ENCODE measurements at regions not wholly inside any gene's neighbourhood (a gene's known extent, or its start where the extent isn't known, plus 50 kb on each side); places are given as distances from the start of the nearest gene placed in this dataset.

- no peak for DNase-seq (ENCODE audit: low spot score)
Measured at GRCh38 chr9:2313512-2313911, 298.4 kb downstream of the SMARCA2 start.

- no peak for DNase-seq (ENCODE audit: low spot score)
Measured at GRCh38 chr9:2317591-2317990, 302.4 kb downstream of the SMARCA2 start.

GRCh38 chr9:2319421-2319820 is 302.2 kb upstream of the VLDLR start:
- DNase-seq (ENCODE audit: low spot score) = no peak

GRCh38 chr9:2320114-2320513 is 301.5 kb upstream of the VLDLR start:
- DNase-seq (ENCODE audit: low spot score) = no peak

- no peak for DNase-seq (ENCODE audit: low spot score)
Measured at GRCh38 chr9:2320632-2321031, 301.0 kb upstream of the VLDLR start.

DNA sequence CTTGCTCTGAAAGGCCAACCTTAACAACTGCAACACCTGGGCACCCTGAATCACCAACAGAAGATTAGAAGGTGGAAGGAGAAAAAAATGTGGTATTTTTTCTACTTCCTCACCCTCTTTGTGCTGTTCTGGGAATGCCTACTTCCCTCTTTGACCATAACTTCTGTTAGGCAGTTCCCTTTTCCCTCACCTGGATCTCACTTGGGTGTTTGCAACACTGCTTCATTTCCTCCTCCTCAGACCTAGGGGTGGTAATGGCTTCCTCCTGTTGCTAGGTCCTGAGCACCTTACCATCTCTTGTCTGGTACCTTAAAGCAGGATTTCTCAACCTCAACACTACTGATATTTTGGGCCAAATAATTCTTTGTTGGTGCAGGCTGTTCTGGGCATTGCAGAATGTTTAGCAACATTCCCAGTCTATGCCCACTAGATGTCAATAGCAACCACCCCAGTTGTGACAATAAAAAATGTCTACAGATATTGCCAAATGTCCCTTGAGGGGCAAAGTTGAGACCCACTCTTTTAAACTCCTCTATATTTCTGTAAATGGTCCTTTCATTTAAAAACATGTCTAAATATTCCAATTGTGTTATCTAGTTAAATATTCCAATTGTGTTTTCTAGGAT is 300.0 kb upstream of the VLDLR start:
- DNase-seq (ENCODE audit: low spot score) = no peak

DNA sequence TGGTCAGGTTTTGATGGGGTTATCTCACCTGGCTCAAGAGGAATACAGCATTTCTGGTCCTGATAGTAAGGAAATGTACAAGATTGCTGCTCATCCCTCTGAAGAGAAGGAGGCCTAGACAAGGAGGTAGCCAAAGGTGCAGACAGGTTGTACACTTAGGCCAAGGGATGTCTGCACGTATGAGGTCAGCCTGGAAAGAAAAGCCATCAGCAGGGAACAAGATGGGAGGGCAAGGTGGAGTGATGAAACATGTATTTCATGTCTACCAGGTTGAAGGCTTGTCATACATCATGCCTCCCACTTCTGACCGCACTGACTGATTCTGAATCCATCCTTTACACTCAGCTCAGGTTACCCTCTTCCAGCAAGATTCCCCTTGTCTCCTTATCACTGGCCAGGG is 296.8 kb upstream of the VLDLR start:
- no peak for DNase-seq (ENCODE audit: low spot score)

DNA sequence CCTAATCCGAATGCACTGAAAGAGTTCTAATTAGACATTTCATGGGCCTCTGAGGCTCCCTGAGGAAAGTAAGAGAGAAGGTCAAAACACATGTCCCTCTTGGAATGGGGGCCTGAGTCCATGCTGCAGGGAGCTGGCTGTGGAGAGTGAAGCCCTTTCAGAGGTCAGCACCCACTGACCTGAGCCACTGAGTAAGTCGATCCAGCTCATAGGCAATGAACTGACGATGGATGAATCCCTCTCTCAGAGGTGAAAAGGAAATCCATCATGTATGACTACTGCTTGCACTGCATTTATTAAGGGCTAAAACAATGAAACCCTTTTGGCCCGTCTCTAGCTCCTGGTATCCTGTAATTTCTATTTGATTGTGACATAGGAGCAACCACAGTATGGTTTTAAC is 288.9 kb upstream of the VLDLR start:
- DNase-seq (ENCODE audit: low spot score) = no peak

- DNase-seq (ENCODE audit: low spot score) = no peak
Measured at GRCh38 chr9:2335260-2335659, 286.3 kb upstream of the VLDLR start.

DNA sequence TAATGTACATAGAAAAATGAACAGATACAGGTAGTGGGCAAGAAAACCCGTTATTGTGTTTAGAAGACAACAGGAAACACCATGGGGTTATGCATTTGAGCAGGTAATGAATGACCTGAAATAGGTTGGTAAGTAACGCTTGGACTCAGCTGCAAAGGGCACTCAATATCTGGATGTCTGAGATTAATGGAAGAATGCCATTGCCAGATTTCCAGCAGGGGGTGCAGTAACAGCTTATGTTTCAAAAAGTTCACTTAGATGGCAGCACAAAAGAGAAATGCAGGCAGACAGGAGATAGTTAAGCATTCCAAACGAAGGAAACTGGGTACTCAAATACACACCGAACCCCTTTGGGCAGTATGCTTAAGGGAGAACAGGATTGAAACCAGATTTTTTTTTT is 285.5 kb upstream of the VLDLR start:
- no peak for DNase-seq (ENCODE audit: low spot score)

DNA sequence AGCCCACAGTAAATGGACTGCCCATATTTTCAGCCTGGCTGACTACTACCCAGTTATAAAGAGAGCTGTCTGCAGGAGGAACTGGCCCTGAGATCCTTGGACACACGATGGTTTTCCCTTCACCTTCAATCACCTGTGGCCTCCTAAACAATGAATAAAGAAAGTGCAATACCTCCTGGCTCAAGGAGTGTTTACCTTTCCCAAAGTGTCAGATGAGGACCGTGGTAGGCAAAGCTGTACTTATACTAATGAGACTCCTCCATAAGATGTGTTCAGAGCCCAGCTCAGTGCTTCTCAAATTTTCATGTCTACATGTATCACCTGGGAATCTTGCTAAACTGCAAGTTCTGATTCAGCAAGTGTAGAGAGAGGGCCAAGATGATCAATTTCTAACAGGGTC is 284.5 kb upstream of the VLDLR start:
- DNase-seq (ENCODE audit: low spot score) = no peak

DNA sequence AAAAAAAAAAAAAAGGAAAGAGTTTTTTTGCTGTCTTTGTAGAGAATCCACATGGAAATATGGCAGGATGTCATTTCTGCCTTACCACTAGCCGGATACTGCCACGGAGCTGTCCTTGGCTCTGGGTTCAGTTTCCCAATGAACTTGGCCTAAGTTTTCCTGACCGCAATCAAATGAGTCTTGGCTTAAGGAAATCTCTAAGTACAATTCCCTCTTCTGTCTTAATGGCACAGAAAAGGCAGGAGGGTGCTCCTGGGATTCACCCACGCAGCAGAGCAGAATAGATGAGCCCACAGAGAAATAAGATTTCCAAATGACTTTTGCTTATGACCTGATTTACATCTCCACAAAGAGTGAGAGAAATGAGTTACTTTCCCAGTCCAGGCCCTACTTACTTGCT is 284.0 kb upstream of the VLDLR start:
- no peak for DNase-seq (ENCODE audit: low spot score)

GRCh38 chr9:2338777-2339365 is 282.7 kb upstream of the VLDLR start:
- DNase-seq (ENCODE audit: low spot score) = no peak

DNA sequence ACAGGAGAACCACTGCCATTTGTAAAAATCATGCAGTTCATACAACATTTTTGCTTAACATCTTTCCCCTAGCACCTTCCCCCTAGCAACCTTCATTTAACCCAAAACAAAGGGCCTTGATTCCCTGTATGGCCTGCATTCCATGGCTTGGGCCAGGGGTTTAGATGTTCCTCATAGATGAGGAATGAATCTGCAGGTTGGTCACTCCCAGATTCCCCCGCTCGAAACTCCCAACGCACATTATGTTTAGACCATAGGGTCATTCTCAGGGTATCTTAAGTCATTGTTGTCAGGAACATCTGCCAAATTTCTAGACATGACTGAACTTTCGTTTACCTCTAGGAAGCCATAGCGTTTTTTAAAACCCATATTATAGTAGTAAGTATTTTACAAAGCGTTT is 282.2 kb upstream of the VLDLR start:
- DNase-seq (ENCODE audit: low spot score) = no peak

DNA sequence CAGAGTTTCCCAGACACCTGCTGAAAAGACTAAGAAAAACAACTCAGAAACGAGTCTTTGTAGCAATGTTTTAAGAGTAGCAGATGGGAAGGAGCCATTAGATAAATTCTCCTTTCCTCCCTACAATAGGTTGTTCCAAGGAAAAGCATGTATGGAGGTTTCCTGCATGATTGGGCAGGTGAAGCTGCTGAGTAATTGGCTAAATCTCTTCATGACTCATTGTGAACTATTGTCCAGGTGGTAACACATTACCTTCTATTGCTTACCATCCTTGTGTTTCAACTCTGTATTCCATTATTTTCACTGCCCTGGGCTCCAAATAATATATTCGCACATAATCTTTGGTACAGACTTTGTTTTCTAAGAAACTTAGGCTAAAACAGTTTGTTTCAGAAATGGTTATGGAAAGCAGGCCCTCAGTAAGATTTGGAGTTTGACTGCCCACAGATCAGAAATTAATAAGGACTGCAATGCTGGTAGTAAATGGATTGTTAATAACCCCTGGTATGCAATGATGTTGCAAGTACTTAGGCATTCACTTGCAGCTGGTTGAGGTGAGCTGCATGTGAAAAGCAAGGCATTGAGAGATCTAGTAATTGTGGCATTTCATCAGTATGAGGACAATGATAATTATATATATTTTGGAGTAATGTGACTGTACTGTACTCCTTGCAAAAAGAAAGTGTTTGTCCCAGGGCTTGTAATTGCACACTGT is 281.4 kb upstream of the VLDLR start:
- DNase-seq (ENCODE audit: low spot score) = no peak

DNA sequence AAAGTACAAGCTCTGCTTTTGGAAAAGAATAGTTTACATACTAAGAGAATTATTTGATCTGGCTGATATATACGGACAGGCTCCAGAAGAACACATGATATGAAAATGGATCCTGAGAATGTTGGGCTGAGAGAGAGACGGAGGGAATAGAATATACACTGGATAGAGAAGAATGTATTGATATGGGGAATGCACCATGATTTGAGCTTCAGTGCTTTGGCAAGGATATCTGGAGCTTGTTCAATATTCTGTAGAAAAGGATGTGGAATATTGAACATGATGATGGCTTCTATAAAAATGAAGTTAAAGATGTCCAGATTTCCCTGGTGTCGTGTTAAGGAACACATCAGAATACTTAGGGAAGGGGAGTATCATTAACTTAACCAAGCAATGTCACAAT is 280.5 kb upstream of the VLDLR start:
- no peak for DNase-seq (ENCODE audit: low spot score)

DNA sequence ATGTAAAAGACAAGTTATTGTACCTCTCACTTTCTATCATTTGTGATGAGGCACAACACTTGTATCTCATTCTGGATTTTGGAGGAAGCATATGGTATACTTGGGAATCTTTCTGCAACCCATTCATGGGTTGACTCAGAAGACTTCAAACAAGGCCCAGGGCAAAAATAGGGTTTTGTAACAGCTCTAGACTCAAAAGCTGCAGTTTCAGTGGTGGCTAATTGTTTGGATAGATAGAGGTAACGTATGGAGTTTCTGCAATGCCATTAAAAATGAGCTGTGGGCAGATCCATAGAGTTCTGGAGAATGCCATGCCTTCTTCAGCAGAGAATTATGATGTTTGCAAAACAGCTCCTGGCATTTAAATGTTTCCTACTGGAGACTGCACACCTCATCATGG is 279.6 kb upstream of the VLDLR start:
- DNase-seq (ENCODE audit: low spot score) = no peak

DNA sequence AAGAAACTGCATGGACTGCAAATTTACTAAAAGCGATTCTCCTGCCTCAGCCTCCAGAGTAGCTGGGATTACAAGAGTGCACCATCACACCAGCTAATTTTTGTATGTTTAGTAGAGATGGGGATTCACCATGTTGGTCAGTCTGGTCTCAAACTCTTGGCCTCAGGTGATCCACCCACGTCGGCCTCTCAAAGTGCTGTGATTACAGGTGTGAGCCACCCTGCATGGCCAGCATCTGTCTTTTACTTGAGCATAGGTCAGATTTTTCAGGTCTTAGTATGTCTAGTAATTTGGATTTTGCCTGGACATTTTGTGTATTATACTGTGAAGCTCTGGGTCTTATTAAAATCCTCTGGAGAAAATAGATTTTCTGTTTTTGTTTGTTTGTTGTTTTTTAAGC is 277.8 kb upstream of the VLDLR start:
- DNase-seq (ENCODE audit: low spot score) = no peak

GRCh38 chr9:2344436-2344835 is 277.2 kb upstream of the VLDLR start:
- DNase-seq (ENCODE audit: low spot score) = no peak

- no peak for DNase-seq (ENCODE audit: low spot score)
Measured at GRCh38 chr9:2345013-2345412, 276.6 kb upstream of the VLDLR start.

DNA sequence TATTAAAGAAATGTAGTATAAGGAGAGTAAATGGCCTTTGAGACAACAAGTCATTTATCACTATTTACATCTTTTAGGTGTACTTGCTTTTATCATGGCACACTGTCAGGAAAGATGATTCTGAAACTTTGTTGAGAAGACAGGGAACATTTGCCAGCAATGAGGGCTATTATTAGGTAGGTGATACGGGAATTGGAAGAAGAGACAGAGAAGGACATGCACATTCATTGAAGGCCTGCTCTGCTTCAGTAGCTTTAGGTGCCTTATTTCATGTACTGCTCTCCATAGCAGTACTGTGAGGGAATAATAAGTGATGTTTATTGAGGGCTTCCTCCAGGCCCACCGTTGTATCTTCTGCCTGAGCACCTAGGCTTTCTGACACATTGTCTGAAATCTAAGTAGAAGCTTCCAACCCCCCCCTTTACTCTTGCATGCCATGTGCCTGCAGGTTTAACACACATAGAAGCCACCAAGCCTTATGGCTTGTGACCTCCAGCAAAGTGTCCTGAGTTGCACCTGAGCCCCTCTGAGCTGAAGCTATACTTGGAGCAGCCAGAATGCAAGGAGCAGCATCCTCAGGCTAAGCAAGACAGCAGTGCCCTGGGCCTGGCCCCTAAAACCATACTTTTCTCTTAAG is 275.2 kb upstream of the VLDLR start:
- no peak for DNase-seq (ENCODE audit: low spot score)

DNA sequence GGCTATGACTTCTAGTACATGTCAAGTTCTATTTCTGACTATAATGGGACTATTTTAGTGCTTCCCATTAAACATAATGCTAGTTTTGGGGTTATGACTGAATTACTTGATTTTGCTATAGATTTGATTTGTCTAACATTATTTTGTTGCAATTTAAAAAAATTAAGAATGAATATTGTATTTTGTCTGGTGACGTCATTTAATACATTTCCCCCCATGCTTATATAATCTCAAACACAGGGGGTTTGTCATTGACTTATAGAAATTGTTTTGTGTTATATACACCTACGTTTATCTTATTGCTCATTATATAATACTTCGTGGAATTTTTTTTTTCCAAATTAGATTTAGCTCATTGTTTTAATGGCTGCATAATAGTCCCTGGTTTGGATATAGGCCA is 270.3 kb upstream of the VLDLR start:
- DNase-seq (ENCODE audit: low spot score) = no peak

GRCh38 chr9:2354216-2354615 is 267.4 kb upstream of the VLDLR start:
- DNase-seq (ENCODE audit: low spot score) = no peak
